Stimulated activated naive CD4-positive, alpha-beta T cell (primary cell): ENCODE measurements at regions not wholly inside any gene's neighbourhood (a gene's known extent, or its start where the extent isn't known, plus 50 kb on each side); places are given as distances from the start of the nearest gene placed in this dataset.
"Not testable (repeated sequence)": the region's sequence is repeated elsewhere in the genome, so short reads cannot be mapped to it uniquely, and the experiment has no call there.

Experiments used
- DNase-seq, 6 experiments: peaks; one replicate each; lab custom pipeline; 2025; lab: John Stamatoyannopoulos, UW

- no peak for DNase-seq
These were observed 50.6 kb upstream of the NKD1 start for GRCh38 chr16:50497592-50497991.

GRCh38 chr16:50496990-50497389, 51.2 kb upstream of the NKD1 start:
- no peak for DNase-seq

GRCh38 chr16:50495673-50496072, 52.5 kb upstream of the NKD1 start:
- no peak for DNase-seq

GRCh38 chr16:50494501-50495491, 53.4 kb upstream of the NKD1 start:
- no peak for DNase-seq

- DNase-seq, result no peak
These were observed 56.7 kb upstream of the NKD1 start for GRCh38 chr16:50491516-50491915.

- no peak for DNase-seq
These were observed 57.4 kb upstream of the NKD1 start for GRCh38 chr16:50490828-50491227.

- no peak for DNase-seq
These were observed 59.0 kb upstream of the NKD1 start for GRCh38 chr16:50489182-50489581.

- DNase-seq, result no peak
These were observed 60.7 kb upstream of the NKD1 start for GRCh38 chr16:50487528-50487927.

GRCh38 chr16:50486162-50486561, 62.0 kb upstream of the NKD1 start:
- DNase-seq, result not testable (repeated sequence)

GRCh38 chr16:50485232-50485631, 63.0 kb upstream of the NKD1 start:
- DNase-seq, result no peak

- no peak for DNase-seq
These were observed 65.9 kb upstream of the NKD1 start for GRCh38 chr16:50482271-50482670.

GRCh38 chr16:50480206-50480605, 68.0 kb upstream of the NKD1 start:
- no peak for DNase-seq

GRCh38 chr16:50479771-50480170, 68.4 kb upstream of the NKD1 start:
- no peak for DNase-seq

GRCh38 chr16:50478773-50479149, 69.4 kb upstream of the NKD1 start:
- no peak for DNase-seq

GRCh38 chr16:50478075-50478772, 70.0 kb upstream of the NKD1 start:
- no peak for DNase-seq

GRCh38 chr16:50476486-50477255, 71.5 kb upstream of the NKD1 start:
- DNase-seq, result no peak

GRCh38 chr16:50475170-50475569, 73.0 kb upstream of the NKD1 start:
- DNase-seq, result no peak

- DNase-seq, result no peak
These were observed 74.1 kb upstream of the NKD1 start for GRCh38 chr16:50474138-50474537.

- no peak for DNase-seq
These were observed 74.7 kb upstream of the NKD1 start for GRCh38 chr16:50473356-50473945.

GRCh38 chr16:50472472-50472871, 75.7 kb upstream of the NKD1 start:
- no peak for DNase-seq

GRCh38 chr16:50470687-50471086, 77.5 kb upstream of the NKD1 start:
- DNase-seq, result no peak

GRCh38 chr16:50469744-50470321, 78.4 kb upstream of the NKD1 start:
- DNase-seq, result no peak
